ENCODE measurements at regions not wholly inside any gene's neighbourhood (a gene's known extent, or its start where the extent isn't known, plus 50 kb on each side); places are given as distances from the start of the nearest gene placed in this dataset.

DNA sequence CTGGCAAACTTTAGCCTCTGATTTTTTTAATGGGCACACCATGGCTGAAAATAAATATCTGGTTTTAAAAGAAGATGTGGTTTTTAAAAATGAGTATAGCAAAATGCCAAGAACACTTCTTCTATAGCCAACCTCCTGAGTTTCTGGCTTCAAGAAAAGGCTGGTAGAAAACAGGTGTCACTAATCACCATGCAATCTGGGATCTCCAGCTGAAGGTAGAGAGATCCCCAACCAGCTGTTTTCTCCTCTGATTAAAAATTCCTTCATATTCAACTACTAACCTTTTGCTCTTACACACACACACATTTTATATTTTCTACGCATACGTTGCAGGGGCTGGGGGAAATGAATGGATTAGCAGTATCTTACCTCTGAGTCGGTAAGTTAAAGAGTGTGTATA is 279.6 kb upstream of the ROBO2 start:
- Histone ChIP-seq H3K9me2 (ENCODE audit: insufficient read depth, low read length) (no peaks in the 10 kb centered on the region), H3K4me2 (ENCODE audit: low read length) (no peak overlapping the region), H3K4me3 (ENCODE audit: low read depth, low read length, poor library complexity, severe bottlenecking) (no peak overlapping the region), H3K27ac (ENCODE audit: low read depth, low read length, poor library complexity, severe bottlenecking) (no peak overlapping the region), H3K4me1 (ENCODE audit: insufficient read depth, low read length, poor library complexity, severe bottlenecking) (no peaks in the 10 kb centered on the region), H4K20me1 (ENCODE audit: insufficient read depth, low read length) (no peaks in the 10 kb centered on the region), H3K79me2 (ENCODE audit: insufficient read depth, low read depth, low read length) (no peaks in the 10 kb centered on the region), H2AFZ (ENCODE audit: low read length) (no peak overlapping the region), H3K9me3 (ENCODE audit: low read length) (no peaks in the 10 kb centered on the region), H3K36me3 (ENCODE audit: insufficient read depth, low read length) (no peaks in the 10 kb centered on the region)
- no TSS peak for BruUV-seq (replicated peaks)
- ChIA-PET POLR2A (no interaction called here), CTCF (ENCODE audit: unreplicated experiment) (no interaction called here)
- no peak for DNase-seq (ENCODE audit: low spot score)
- TF ChIP-seq, protein P1, sequence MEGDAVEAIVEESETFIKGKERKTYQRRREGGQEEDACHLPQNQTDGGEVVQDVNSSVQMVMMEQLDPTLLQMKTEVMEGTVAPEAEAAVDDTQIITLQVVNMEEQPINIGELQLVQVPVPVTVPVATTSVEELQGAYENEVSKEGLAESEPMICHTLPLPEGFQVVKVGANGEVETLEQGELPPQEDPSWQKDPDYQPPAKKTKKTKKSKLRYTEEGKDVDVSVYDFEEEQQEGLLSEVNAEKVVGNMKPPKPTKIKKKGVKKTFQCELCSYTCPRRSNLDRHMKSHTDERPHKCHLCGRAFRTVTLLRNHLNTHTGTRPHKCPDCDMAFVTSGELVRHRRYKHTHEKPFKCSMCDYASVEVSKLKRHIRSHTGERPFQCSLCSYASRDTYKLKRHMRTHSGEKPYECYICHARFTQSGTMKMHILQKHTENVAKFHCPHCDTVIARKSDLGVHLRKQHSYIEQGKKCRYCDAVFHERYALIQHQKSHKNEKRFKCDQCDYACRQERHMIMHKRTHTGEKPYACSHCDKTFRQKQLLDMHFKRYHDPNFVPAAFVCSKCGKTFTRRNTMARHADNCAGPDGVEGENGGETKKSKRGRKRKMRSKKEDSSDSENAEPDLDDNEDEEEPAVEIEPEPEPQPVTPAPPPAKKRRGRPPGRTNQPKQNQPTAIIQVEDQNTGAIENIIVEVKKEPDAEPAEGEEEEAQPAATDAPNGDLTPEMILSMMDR (conservative IDR thresholded peaks at IDR 0.05; ENCODE audit: low read length) = no peak
- no peak for TF ChIP-seq EZH2phosphoT487 (IDR thresholded peaks at IDR 0.05; ENCODE audit: borderline replicate concordance, low read depth, low read length)
- intact Hi-C loops (cut with micrococcal nuclease; ENCODE audit: unreplicated experiment) = no loop called here

DNA sequence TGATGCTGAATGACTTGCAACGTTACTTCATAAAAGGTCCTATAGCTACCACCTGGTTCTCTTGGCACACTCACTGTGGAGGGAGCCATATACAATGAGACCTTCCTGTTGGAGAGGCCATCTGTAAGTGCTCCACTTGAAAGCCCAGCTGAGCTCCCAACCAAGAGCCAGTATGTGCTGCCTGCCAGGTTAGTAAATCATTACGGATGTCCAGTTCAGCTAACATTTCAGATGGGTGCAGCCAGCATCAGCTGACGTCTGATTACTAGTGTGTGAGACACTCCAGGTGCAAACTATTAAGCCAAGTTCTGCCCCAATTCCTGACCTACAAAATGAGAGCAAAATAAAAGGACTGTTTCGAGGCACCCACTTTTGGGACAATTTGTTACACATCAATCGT is 274.4 kb upstream of the ROBO2 start:
- intact Hi-C loops (cut with micrococcal nuclease; ENCODE audit: unreplicated experiment) = no loop called here
- H3K4me3 ChIP-seq (ENCODE audit: low read depth, low read length, poor library complexity, severe bottlenecking) = no peak overlapping the region
- BruUV-seq (replicated peaks) = no TSS peak
- POLR2A ChIA-PET = no interaction called here
- no peak for DNase-seq (ENCODE audit: low spot score)
- H3K4me2 ChIP-seq (ENCODE audit: low read length) = no peak overlapping the region
- no peaks in the 10 kb centered on the region for H4K20me1 ChIP-seq (ENCODE audit: insufficient read depth, low read length)
- H3K36me3 ChIP-seq (ENCODE audit: insufficient read depth, low read length) = no peaks in the 10 kb centered on the region
- CTCF ChIA-PET (ENCODE audit: unreplicated experiment) = no interaction called here
- no peaks in the 10 kb centered on the region for H3K9me3 ChIP-seq (ENCODE audit: low read length)
- H2AFZ ChIP-seq (ENCODE audit: low read length) = no peak overlapping the region
- no peak overlapping the region for H3K27ac ChIP-seq (ENCODE audit: low read depth, low read length, poor library complexity, severe bottlenecking)
- H3K79me2 ChIP-seq (ENCODE audit: insufficient read depth, low read depth, low read length) = no peaks in the 10 kb centered on the region
- TF ChIP-seq EZH2phosphoT487 (IDR thresholded peaks at IDR 0.05; ENCODE audit: borderline replicate concordance, low read depth, low read length) = no peak
- TF ChIP-seq, protein P1 (conservative IDR thresholded peaks at IDR 0.05; ENCODE audit: low read length) = no peak
- no peaks in the 10 kb centered on the region for H3K9me2 ChIP-seq (ENCODE audit: insufficient read depth, low read length)
- H3K4me1 ChIP-seq (ENCODE audit: insufficient read depth, low read length, poor library complexity, severe bottlenecking) = no peaks in the 10 kb centered on the region

DNA sequence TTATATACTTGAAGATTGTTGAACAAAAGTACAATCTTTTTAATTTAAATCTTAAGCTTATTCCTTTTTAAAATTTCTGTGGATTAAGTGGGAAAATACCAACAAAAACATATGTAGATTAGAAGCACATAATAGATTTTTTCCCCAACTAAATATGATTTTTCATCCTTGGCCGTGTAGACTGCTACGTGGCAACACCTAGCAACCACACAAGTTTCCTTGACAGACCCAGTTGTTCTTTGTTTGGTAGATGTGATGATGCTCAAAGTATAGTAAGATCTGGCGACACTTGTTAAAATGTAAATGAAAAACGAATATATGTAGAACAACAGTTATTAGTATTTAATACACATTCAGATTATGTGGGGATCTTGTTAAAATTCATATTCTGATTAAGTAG is 271.0 kb upstream of the ROBO2 start:
- ChIA-PET POLR2A (no interaction called here), CTCF (ENCODE audit: unreplicated experiment) (no interaction called here)
- Histone ChIP-seq H3K9me2 (ENCODE audit: insufficient read depth, low read length) (no peaks in the 10 kb centered on the region), H3K4me2 (ENCODE audit: low read length) (no peak overlapping the region), H3K27ac (ENCODE audit: low read depth, low read length, poor library complexity, severe bottlenecking) (no peak overlapping the region), H3K9me3 (ENCODE audit: low read length) (peaks cover 5% of the 10 kb centered on the region; the same call in 1 of the 2 replicates), H3K79me2 (ENCODE audit: insufficient read depth, low read depth, low read length) (no peaks in the 10 kb centered on the region), H4K20me1 (ENCODE audit: insufficient read depth, low read length) (no peaks in the 10 kb centered on the region), H2AFZ (ENCODE audit: low read length) (no peak overlapping the region), H3K4me3 (ENCODE audit: low read depth, low read length, poor library complexity, severe bottlenecking) (no peak overlapping the region), H3K36me3 (ENCODE audit: insufficient read depth, low read length) (no peaks in the 10 kb centered on the region), H3K4me1 (ENCODE audit: insufficient read depth, low read length, poor library complexity, severe bottlenecking) (no peaks in the 10 kb centered on the region)
- BruUV-seq (replicated peaks) = no TSS peak
- intact Hi-C loops (cut with micrococcal nuclease; ENCODE audit: unreplicated experiment) = no loop called here
- TF ChIP-seq EZH2phosphoT487 (IDR thresholded peaks at IDR 0.05; ENCODE audit: borderline replicate concordance, low read depth, low read length) = no peak
- TF ChIP-seq, protein P1 (conservative IDR thresholded peaks at IDR 0.05; ENCODE audit: low read length) = no peak
- no peak for DNase-seq (ENCODE audit: low spot score)
